C1 segment of cervical spinal cord (tissue), 14 donors: ENCODE measurements at regions not wholly inside any gene's neighbourhood (a gene's known extent, or its start where the extent isn't known, plus 50 kb on each side); places are given as distances from the start of the nearest gene placed in this dataset.

Source experiments
- DNase-seq, 14 donors: peaks; one replicate each; lab custom pipeline; 2025; lab: John Stamatoyannopoulos, UW

DNA sequence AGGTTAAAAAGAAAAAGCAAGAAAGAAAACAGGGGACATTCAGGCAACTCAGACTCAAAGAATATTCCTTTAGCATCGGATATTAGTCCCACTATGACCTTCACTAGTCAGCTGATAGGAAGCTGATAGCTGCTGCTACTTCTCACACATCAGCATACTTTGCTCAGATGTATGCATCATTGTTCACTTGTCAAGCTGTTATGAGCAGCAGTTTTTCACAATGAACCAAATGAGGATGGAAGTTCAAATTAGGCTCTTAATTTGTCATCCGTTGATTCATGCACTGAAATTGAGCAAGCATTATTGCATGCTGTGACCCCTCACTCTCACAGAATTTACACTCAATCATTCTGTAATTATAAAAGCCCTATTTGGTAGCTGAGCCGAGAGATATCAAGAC is 257.7 kb downstream of the SNX13 start:
- no peak for DNase-seq

DNA sequence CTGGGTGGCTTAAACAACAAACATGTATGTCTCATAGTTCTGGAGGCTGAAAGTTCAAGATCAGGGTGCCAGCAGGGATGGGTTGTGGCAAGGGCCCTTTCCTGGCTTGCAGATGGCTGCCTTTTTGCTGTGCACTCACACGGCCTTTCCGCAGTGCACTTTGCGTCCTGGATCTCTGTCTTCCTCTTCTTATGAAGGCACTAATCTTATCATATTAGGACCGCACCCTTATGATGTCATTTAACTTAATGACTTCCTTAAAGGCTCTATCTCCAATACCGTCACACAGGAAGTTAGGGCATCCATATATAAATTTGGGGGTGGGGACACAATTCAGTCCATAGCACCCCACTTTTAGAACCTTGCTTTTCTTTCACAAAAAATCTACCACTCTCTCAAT is 255.2 kb downstream of the SNX13 start:
- no peak for DNase-seq

DNA sequence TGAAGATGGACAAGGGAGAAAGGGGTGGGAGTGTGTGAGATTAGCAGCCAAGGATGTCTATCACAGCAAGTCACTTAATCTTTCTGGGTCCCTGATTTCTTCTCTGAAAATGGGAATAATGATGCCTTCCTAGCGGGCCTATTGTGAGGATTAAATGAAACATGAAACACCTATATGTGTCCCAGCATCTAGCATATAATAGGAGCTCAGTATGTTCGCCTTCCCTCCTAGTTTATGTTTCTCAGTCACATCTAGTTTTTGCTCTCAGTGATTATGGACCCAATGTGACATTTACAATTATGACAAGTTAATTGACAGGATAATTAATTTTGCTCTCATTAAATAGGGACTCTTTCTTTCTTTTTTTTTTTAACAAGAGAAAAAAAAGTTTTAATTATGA is 252.9 kb downstream of the SNX13 start:
- DNase-seq = no peak

DNA sequence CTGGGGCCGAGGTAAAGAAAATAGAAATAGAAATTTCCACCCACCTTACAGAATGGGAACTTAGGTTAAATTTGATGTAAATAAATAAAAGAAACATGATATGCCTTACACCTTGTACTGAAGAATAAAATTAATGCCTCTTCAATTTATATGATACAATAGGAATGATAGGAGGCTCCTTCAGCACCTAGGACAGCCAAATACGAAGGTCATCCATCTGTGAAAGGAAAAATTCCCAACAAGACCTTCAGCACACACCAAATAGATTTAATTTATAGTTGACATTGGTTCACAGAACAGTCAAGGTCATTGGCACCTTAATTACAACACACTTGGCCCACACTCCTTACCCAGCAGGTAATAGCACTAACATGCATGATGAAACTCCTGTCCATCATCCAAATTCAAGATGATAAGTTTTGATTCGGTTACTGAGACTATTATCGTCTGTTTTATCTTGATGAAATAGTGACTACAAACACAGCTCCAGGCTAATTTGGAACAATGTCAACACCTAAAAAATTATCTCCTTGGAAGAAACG is 250.9 kb downstream of the SNX13 start:
- DNase-seq = no peak

DNA sequence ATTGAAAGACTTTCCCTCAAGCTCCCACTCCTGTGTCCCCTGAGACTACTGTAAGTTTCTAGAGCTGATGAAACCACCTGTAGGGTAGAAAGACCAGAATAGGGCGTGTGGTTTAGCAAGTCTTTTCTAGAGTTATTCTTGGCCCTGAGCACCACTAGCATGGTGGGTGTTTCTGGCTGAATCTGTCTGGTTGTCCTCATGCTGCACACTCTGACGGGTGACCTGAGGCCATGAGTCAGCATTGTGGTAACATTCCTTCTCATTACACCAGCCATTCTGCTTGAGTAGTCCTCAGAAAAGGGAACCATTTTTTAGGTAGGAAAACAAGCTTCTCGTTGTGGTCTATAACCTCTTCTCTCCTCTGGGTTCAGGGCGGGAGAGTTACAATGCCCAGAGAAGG is 250.3 kb downstream of the SNX13 start:
- no peak for DNase-seq

DNA sequence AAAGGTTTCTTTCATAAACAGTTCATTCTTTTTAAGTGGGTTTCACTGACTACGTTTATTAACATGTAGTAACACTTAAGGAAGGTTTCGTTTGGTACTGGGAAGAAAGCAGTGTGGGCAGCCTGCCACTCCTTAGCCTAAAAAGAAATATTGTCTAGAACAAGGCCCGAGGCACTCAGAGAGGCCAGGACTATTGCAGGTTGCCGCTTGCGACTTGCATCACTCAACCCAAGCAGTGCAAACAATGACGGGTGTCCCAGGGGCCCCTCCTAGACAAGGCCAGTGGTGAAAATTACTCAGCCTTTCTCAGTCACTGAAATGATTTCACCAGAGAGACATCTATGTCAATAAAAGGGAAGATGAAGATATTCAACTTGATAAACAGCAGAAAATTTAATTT is 243.9 kb downstream of the SNX13 start:
- peak in 2 of 14 donors; percentile 17 to 49 for DNase-seq

DNA sequence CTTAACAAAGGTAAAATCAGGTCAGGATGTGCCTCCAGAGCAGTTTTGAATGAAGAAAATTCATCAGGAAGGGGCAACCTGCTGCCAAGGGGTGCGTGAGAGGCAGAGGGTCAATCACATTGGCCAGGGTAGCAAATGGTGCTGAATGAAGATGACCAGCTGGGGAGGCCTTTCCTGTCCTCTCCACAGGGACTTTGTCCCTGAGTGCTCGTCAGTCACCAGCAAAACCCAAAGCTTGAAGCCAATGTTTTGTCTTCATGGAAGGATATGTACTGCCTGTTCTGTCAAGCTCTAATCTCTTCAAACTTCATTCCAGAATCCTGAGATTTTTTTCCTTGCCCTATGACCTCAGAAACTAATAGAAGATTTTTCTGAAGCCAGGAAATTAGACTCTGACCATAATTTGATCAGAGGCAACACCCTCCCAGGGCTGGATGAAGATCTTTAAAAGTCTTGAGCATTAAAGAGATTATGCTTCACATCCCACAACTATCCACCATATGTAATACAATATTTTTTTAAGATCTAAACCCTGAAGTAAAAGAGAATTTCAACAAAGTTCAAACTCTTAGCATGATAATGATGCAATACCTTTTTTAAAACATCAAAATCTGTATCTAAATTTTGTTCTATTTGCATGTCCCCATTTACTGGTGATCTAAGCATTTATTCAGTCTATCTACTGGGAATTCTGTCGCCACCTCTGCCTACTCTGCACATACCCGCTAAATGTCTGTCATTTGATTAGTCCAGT is 243.0 kb downstream of the SNX13 start:
- no peak for DNase-seq

DNA sequence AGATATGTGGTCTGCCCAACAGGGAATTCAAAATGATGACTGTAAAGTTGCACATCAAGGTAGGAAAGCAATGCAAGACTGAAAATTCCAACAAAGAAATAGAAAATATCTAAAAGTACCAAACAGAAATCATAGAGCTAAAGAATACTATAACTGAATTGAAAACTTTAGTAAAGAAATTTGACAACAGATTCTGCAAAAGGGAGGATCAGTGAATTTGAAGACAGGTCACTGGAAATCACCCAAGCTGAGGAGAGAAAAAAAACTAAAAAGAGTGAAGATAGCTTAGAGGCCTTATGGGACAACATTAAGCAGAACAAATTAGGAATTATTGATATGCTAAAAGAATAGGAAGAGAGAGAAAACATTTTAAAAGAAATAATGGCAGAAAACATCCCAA is 240.6 kb downstream of the SNX13 start:
- DNase-seq = no peak

DNA sequence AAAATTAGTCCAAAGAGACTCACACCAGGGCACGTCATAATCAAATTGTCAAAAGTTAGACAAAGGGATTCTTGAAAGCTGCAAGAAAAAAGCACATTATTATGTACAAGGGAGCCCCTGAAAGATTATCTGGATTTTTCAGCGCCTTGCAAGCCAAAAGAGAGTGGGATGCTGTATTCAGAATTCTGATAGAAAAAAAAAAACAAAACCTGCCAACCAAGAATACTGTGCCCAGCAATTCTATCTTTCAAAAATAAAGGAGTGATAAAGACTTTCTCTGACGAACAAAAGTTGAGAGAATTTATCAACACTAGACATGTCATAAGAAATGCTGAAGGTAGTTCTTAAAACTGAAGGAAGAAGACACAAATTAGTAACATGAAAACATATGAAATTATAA is 240.2 kb downstream of the SNX13 start:
- DNase-seq = no peak

DNA sequence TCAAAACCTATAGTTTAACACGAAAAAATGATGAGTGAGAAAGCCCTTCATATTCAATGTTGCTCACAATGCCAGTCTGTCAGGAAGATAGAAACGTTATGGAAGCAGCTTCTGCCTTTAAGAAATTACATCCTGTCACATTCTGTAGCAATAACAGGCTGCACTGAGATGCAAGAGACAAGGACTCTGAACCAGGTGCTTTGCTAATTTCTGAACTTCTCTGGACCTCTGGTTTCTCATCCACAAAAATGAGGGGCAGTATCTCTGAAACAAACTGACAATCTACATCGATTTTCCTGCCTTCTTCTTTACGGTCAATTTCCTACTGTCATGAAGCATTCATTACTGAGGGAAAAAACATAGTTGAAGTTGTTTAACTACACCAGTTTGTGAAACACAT is 234.0 kb downstream of the SNX13 start:
- DNase-seq = no peak

DNA sequence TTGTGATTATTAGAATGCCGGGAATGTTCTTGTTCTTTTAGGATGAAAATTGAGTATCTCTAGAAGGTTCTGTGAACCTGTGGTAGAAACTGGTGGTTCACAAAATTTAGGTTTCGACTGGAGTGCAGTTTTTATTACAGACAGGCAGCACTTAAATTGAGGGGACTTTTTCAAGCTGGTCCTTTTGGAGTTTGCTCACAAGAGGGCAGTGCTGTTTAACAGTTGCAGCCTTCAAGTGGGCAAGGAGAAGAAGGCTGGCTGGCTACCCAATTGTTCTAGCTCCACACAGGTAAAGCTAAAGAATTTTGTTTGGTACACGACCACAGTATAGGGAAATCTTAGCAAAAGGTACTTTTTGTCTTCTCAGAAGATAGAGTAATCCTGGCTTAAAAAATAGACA is 233.6 kb downstream of the SNX13 start:
- DNase-seq = peak in 3 of 14 donors; percentile 11 to 52 (median 20)

DNA sequence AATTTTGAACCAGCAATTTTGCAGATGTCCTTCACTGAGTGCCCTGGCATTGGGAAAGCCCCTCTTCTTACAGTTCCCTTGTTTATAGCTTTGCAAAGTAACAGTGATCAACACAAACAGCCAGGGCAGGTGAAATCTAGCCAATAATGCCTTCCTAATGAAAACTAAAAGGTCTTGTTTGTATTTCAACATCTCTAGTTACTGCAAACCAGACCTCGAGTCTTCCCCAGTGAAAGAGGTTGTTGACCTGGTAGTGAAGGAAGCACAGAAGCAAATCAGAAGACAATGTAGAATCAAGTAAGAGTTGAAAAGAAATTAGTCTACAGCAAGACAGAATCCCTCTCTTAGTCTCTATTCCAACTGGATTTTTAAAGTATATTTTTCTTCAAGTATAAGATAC is 231.2 kb downstream of the SNX13 start:
- DNase-seq = no peak

DNA sequence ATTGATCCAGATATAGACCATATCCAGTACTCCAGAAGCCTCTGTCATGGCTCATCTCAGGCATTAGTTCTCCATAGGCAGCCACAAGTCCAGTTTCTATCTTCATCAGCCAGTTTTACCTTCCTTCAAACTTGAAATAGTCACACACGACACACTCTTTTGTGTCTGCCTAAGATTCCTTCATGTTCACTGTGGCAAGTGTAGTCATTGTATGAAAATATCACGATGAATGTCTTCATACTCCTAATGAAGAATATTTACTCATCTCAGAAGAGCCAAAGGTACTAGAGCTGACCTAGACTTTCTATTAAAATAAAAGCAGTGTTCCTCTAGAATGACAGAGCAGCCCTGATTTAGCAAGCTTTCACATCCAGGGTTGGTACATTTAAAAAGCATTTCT is 230.7 kb downstream of the SNX13 start:
- no peak for DNase-seq

DNA sequence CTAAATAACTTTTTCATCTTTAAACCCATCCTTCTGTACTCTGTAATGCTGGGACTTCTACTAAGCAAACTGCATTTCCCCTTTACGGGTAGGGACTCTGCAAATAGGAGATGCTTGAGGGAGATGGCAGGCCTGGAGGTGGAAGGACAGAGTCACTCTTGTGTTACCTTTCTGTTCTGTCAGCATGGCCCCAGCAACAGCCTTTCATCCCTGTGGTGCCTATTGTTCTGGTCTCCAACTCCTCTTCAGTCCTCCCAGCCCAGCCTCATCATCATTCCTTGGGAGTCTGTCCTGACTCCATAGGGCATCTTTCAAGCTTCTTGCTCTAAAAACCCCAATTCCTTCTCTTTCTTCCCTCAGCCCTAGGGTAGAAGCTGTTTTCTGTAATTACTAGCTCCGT is 230.0 kb downstream of the SNX13 start:
- DNase-seq = no peak

DNA sequence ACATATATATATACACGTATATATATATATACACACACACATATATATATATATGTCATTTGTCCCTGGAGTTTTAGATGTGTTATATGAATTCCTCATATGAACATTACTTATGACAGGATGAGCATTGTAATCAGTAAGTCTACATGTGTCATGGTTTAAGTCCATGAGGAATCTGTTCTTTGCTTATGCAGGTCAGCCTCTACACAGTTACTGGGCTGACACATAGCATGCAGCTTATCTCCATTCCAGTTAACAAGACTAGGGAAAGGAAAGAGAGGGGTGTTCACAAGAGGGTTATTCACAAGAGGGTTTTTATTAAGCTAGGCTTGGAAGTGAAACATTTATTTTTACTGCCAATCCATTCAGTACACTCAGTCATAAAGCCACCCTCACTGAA is 226.7 kb downstream of the SNX13 start:
- no peak for DNase-seq

DNA sequence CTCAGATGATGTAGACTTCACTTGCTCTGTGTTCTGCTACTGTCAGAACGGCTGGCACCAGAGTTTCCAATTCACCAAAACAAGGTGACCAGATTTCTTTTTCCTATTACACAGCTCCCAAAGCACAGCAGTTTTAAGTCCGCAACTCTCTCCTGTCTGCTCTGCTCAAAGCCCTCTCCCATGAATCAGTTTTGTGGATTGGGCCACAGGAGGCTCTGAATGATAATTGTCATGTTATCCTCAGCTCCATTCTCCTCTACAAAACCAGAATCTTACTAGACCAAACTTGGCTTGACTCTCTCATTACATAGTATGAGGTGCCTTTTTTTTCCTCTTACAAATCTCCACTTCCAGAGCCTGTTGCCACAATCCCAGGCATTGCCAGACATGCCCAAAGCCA is 223.5 kb downstream of the SNX13 start:
- DNase-seq = no peak

DNA sequence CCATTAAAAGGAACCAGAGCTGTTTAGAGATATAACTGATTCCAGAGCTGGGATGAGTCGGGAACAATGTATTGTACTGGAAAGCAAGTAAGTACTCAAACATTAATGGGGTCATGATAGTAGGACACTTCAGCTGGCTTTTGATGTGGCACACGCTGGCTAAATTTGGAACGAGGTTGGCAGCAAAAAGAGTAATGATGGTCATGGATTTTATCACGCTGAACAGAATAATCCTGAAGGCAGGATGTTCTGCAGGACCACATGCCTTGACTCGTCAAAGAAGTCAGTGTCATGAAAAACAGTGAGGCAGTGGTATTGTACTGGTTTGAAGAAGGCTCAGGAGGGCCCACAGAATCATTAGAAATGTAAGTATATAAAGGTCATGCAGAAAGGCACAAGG is 220.3 kb downstream of the SNX13 start:
- no peak for DNase-seq

DNA sequence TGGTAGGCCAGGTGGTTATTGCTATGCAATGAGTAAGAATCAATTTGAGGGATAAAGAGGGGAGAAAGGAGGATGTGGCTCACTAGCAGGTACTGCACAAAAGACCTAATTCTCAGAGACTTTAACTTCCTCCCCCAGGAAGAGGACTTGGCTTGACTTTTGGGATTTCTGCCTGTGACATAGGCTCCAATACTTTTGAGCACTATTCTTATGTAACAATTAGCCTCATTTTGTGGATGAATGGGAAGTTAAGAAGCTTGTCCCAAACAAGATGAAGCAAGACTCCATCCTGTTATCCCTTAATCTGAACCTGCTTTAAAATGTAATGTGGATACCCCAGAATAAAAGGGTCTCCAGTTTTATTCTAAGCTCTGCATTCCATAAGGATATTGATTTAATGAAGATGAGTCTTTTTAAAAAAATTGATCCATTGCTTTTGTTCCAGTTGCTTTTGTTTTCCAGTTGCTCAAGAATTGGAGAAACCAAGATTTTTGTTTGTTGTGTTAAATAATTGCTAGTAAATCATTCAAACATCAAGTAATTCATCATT is 218.5 kb downstream of the SNX13 start:
- no peak for DNase-seq

DNA sequence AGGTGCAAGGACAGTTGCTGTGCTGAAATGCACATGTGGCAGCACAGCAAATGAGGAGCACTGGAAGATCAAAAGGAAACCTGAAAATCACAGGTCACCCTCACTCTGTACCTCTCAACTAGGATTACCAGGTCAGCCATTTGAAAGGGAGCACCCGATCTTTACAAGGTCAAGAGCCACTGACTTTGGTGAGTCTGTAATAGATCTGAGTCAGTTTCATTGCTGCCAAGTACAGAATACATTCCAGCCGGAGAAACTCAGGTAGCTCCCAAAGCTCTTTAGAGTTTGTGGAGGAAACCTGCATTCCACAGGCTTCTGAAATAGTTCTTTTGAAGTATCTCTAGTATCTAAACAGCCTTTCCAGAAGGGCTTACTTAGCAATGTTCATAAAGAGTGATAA is 217.5 kb downstream of the SNX13 start:
- no peak for DNase-seq

DNA sequence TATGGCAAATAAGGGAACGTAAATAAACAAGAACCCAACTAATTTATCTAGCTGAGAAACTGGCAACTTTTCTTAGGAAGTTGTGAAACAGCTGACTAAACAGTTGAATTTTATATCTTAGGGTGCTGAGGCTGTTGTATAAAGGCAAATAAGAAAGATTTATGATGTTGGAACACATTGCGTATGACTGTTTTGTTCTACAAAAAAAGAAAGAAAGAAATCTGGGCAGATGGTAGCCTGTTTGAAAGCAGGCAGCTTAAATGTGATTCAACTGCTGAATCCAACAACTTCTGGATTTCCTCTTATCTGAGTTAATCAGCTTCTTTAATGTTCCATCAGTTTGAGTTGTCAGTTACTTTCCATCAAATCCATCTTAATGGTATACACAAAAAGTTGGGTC is 214.5 kb downstream of the SNX13 start:
- DNase-seq = no peak

DNA sequence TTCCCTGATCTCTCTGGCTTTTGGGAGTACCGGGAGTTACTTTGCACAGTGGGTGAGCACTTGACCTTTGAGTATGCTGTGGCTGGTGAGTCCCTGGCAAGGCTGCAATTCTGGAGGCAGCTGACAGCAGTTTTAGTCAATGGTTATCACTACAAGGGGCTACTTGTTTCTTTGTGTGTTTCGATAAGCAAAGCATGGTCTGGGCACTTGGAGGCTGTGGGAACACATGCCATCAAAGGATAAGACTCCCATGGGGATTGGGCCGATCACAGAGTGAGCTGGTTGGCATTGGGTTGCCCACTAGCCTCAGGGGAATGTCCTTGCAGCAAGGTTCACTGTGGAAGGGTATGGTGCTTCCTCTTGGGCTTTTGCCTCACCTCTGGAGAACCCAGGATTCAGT is 208.2 kb downstream of the SNX13 start:
- DNase-seq = no peak
